Ovary (tissue), 3 donors: ENCODE measurements at regions not wholly inside any gene's neighbourhood (a gene's known extent, or its start where the extent isn't known, plus 50 kb on each side); places are given as distances from the start of the nearest gene placed in this dataset.

Experiments used
- EP300 ChIP-seq: sonication (generic); formaldehyde crosslinking; IDR thresholded peaks from one replicate; pipeline ENCODE4 v1.6.1; 2017; ENCODE audit warnings: antibody characterized with exemption
- POLR2A ChIP-seq: fragments of 450-650 bp; IDR thresholded peaks from one replicate; pipeline ENCODE4 v1.6.1; 2017; ENCODE audit warnings: antibody characterized with exemption, mild to moderate bottlenecking, moderate library complexity
- TF ChIP-seq, protein P1 (sequence below), 3 donors: fragments of 450-650 bp in 2 of 3; fragments of 200-600 bp in 1 of 3; IDR thresholded peaks; one replicate each; pipeline versions ENCODE4 v1.5.1 to v1.8.0; 2016 to 2022; ENCODE audit warnings: antibody characterized with exemption in 3 of 3, mild to moderate bottlenecking in 1 of 3
- donor health status: DM: no; HTN: no; CAD: no.

DNA sequence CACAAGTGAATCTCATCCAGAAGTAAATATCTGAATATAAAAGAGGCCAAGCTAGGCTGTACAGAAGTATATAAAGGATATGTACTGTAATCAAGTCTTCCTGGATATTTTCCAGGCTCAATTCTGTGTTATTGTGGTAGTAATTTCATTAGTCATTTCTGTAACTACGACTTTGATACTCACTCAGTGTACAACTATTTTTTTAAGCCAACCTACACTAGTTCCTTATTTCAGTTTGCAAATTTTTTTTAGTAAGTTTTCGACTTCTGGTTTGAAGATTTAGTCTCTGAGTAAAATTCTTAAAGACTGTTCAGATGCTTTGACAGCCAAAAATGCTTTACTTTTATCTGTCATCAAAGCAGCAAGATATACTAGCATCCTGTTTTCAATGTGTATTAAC lies 130.8 kb downstream of the CAPZA3 start:
- TF ChIP-seq, protein P1, sequence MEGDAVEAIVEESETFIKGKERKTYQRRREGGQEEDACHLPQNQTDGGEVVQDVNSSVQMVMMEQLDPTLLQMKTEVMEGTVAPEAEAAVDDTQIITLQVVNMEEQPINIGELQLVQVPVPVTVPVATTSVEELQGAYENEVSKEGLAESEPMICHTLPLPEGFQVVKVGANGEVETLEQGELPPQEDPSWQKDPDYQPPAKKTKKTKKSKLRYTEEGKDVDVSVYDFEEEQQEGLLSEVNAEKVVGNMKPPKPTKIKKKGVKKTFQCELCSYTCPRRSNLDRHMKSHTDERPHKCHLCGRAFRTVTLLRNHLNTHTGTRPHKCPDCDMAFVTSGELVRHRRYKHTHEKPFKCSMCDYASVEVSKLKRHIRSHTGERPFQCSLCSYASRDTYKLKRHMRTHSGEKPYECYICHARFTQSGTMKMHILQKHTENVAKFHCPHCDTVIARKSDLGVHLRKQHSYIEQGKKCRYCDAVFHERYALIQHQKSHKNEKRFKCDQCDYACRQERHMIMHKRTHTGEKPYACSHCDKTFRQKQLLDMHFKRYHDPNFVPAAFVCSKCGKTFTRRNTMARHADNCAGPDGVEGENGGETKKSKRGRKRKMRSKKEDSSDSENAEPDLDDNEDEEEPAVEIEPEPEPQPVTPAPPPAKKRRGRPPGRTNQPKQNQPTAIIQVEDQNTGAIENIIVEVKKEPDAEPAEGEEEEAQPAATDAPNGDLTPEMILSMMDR (IDR thresholded peaks at IDR 0.05): no peak
- TF ChIP-seq POLR2A: no peak
- TF ChIP-seq EP300: no peak
